IMR-90 (cell line): ENCODE measurements at regions not wholly inside any gene's neighbourhood (a gene's known extent, or its start where the extent isn't known, plus 50 kb on each side); places are given as distances from the start of the nearest gene placed in this dataset.

Source experiments
- BHLHE40 ChIP-seq: fragments of 150-350 bp; IDR thresholded peaks from 2 replicates; pipeline ENCODE4 v1.6.1; 2016; ENCODE audit warnings: mild to moderate bottlenecking, low read depth, low read length
- CEBPB ChIP-seq: IDR thresholded peaks from 2 replicates; pipeline ENCODE4 v1.6.1; 2012; ENCODE audit warnings: low read depth, low read length, improper control_type of control experiment
- CTCF ChIP-seq: conservative IDR thresholded peaks from 2 replicates; pipeline ENCODE4 v1.5.1; 2012; ENCODE audit warnings: mild to moderate bottlenecking, low read depth, low read length, improper control_type of control experiment
- ELK1 ChIP-seq: fragments of 150-350 bp; IDR thresholded peaks from 2 replicates; pipeline ENCODE4 v1.6.1; 2016; ENCODE audit warnings: low read depth, mild to moderate bottlenecking, low read length, moderate library complexity, borderline replicate concordance
- FOS ChIP-seq: fragments of 150-350 bp; IDR thresholded peaks from 2 replicates; pipeline ENCODE4 v1.6.1; 2016; ENCODE audit warnings: low read depth, low read length
- MAFK ChIP-seq: IDR thresholded peaks from 2 replicates; pipeline ENCODE4 v1.6.1; 2012; ENCODE audit warnings: low read depth, low read length, improper control_type of control experiment
- MXI1 ChIP-seq: IDR thresholded peaks from 2 replicates; pipeline ENCODE4 v1.6.1; 2012; ENCODE audit warnings: low read depth, mild to moderate bottlenecking, low read length, moderate library complexity, borderline replicate concordance
- NFE2L2 ChIP-seq: fragments of 150-350 bp; IDR thresholded peaks from 2 replicates; pipeline ENCODE4 v1.6.1; 2016; ENCODE audit warnings: low read depth, mild to moderate bottlenecking, low read length
- POLR2A ChIP-seq: IDR thresholded peaks from 2 replicates; pipeline ENCODE4 v1.6.1; 2012; ENCODE audit warnings: mild to moderate bottlenecking, low read depth, low read length
- RAD21 ChIP-seq: IDR thresholded peaks from 2 replicates; pipeline ENCODE4 v1.6.1; 2012; ENCODE audit warnings: low read length, improper control_type of control experiment
- RCOR1 ChIP-seq: IDR thresholded peaks from 2 replicates; pipeline ENCODE4 v1.6.1; 2012; ENCODE audit warnings: mild to moderate bottlenecking, low read length, improper control_type of control experiment; ENCODE audit not compliant: insufficient replicate concordance
- SMC3 ChIP-seq: fragments of 150-350 bp; IDR thresholded peaks from 2 replicates; pipeline ENCODE4 v1.6.1; 2016; ENCODE audit warnings: low read depth, mild to moderate bottlenecking, antibody characterized with exemption, low read length, moderate library complexity
- USF2 ChIP-seq: fragments of 150-350 bp; IDR thresholded peaks from 2 replicates; pipeline ENCODE4 v1.6.1; 2017; ENCODE audit warnings: mild to moderate bottlenecking, antibody characterized with exemption, low read length, low read depth

- TF ChIP-seq CTCF, result no peak
- no peak for TF ChIP-seq POLR2A
- no peak for TF ChIP-seq BHLHE40
- no peak for TF ChIP-seq FOS
- TF ChIP-seq MXI1, result no peak
- TF ChIP-seq RAD21, result no peak
- TF ChIP-seq ELK1, result no peak
- no peak for TF ChIP-seq MAFK
- no peak for TF ChIP-seq NFE2L2
- no peak for TF ChIP-seq SMC3
- TF ChIP-seq CEBPB, result no peak
- TF ChIP-seq RCOR1, result no peak
- no peak for TF ChIP-seq USF2
Measured at GRCh38 chr9:91042024-91042423, 240.4 kb downstream of the SYK start.
